Prostate gland (tissue), 2 donors: ENCODE measurements at regions not wholly inside any gene's neighbourhood (a gene's known extent, or its start where the extent isn't known, plus 50 kb on each side); places are given as distances from the start of the nearest gene placed in this dataset.

Source experiments
- POLR2A ChIP-seq: fragments of 450-650 bp; IDR thresholded peaks from one replicate; pipeline ENCODE4 v1.6.1; 2016; ENCODE audit warnings: antibody characterized with exemption, mild to moderate bottlenecking
- TF ChIP-seq, protein P1 (sequence below), 4 experiments: fragments of 200-600 bp in 2 of 4; fragments of 450-650 bp in 2 of 4; sonication (generic) in 2 of 4; IDR thresholded peaks; 1 replicate in 3 of 4; 2 replicates in 1 of 4; pipeline ENCODE4 v1.5.1; 2016 to 2019; ENCODE audit warnings: antibody characterized with exemption in 4 of 4, mild to moderate bottlenecking in 2 of 4, moderate library complexity in 2 of 4

DNA sequence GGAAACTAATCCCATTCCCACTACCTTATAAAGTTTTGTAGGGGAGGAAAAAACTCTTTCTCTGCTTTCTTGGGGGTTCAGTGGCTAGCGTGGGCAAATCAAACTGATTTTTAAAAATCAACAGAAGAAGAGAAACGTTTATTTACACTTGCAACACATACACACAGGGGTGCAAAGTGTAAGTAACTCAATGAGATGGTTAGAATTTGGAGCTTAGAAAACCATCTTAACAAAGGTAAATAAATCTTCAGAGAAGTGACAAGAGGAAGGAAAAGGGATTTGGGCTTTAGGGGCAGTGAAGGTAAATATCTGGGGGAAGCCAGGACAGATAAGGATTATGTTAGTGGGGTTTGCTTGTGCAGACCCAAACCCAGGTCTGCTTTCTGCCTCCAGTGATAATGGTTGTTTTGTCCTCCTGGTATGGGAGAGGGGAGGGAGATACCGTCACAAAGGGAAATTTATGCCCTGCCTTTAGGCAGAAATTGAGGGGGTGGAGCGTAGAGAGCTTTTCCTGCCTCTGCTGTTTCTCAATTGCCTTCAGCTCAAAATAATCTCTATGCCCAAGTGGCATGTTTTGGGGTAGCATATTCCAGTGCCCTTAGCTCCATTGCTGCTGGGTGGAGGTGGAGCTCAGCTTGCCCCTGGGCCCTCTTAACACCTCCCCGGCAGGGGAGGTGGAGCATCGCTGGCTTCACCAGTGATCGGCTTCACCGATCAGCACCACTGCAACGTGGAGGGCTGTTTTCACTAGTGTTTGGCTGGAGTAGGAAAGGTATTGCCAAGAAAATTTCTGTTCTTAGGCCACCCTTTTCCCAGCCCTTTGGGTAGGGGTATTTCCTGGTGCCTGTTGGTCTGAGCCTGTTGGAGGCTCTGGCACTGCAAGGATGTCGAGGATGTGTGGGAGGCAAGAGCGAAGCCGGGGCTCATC is 92.2 kb downstream of the TEX51 start:
- TF ChIP-seq, protein P1, sequence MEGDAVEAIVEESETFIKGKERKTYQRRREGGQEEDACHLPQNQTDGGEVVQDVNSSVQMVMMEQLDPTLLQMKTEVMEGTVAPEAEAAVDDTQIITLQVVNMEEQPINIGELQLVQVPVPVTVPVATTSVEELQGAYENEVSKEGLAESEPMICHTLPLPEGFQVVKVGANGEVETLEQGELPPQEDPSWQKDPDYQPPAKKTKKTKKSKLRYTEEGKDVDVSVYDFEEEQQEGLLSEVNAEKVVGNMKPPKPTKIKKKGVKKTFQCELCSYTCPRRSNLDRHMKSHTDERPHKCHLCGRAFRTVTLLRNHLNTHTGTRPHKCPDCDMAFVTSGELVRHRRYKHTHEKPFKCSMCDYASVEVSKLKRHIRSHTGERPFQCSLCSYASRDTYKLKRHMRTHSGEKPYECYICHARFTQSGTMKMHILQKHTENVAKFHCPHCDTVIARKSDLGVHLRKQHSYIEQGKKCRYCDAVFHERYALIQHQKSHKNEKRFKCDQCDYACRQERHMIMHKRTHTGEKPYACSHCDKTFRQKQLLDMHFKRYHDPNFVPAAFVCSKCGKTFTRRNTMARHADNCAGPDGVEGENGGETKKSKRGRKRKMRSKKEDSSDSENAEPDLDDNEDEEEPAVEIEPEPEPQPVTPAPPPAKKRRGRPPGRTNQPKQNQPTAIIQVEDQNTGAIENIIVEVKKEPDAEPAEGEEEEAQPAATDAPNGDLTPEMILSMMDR (IDR thresholded peaks at IDR 0.05): no peak
- no peak for TF ChIP-seq POLR2A
